ENCODE measurements at regions not wholly inside any gene's neighbourhood (a gene's known extent, or its start where the extent isn't known, plus 50 kb on each side); places are given as distances from the start of the nearest gene placed in this dataset.

DNA sequence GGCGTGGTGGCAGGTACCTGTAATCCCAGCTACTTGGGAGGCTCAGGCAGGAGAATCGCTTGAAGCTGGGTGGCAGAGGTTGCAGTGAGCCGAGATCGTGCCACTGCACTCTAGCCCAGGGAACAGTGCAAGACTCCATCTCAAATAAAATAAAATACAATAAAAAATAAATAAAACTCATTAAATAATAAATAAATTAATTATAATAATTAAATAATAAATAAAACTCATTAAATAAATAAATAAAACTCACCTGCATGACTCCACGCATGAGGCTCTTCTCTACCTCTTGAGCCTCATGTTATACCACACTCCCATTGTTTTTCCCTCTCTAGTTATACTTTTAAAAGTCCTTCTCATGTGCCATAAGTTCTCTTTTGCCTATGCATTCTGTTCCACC is 995.4 kb downstream of the MAT2B start:
- TF ChIP-seq, protein P1, sequence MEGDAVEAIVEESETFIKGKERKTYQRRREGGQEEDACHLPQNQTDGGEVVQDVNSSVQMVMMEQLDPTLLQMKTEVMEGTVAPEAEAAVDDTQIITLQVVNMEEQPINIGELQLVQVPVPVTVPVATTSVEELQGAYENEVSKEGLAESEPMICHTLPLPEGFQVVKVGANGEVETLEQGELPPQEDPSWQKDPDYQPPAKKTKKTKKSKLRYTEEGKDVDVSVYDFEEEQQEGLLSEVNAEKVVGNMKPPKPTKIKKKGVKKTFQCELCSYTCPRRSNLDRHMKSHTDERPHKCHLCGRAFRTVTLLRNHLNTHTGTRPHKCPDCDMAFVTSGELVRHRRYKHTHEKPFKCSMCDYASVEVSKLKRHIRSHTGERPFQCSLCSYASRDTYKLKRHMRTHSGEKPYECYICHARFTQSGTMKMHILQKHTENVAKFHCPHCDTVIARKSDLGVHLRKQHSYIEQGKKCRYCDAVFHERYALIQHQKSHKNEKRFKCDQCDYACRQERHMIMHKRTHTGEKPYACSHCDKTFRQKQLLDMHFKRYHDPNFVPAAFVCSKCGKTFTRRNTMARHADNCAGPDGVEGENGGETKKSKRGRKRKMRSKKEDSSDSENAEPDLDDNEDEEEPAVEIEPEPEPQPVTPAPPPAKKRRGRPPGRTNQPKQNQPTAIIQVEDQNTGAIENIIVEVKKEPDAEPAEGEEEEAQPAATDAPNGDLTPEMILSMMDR (IDR thresholded peaks at IDR 0.05) = no peak
- no peak for TF ChIP-seq POLR2A (IDR thresholded peaks at IDR 0.05)

All from thyroid gland (tissue), 4 donors.